ENCODE measurements at regions not wholly inside any gene's neighbourhood (a gene's known extent, or its start where the extent isn't known, plus 50 kb on each side); places are given as distances from the start of the nearest gene placed in this dataset.

DNA sequence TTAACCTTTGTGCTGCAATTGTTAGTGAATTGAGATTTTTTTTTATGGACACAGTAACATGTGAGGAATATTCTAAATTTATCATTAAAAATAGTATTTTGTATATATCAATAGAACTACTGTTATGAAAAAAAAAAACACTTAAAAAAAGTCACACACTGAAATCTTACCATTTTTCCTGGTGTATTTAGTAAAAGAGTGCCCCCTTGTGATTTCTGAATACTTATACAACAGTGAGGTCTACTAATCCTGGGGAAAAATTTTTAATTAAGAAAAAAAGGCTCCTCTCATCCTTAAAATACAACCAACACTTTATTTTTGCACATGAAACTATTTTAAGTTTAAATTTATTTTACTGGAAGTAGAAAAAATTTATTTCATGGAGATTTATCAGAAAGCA, 56.4 kb upstream of the SPOCK3 start:
- TF ChIP-seq, protein P1, sequence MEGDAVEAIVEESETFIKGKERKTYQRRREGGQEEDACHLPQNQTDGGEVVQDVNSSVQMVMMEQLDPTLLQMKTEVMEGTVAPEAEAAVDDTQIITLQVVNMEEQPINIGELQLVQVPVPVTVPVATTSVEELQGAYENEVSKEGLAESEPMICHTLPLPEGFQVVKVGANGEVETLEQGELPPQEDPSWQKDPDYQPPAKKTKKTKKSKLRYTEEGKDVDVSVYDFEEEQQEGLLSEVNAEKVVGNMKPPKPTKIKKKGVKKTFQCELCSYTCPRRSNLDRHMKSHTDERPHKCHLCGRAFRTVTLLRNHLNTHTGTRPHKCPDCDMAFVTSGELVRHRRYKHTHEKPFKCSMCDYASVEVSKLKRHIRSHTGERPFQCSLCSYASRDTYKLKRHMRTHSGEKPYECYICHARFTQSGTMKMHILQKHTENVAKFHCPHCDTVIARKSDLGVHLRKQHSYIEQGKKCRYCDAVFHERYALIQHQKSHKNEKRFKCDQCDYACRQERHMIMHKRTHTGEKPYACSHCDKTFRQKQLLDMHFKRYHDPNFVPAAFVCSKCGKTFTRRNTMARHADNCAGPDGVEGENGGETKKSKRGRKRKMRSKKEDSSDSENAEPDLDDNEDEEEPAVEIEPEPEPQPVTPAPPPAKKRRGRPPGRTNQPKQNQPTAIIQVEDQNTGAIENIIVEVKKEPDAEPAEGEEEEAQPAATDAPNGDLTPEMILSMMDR (IDR thresholded peaks at IDR 0.05): peak in 1 of 3 experiments; percentile 11
- TF ChIP-seq POLR2AphosphoS5 (IDR thresholded peaks at IDR 0.05) (no peak), POLR2A (IDR thresholded peaks at IDR 0.05; ENCODE audit: low read depth) (no peak)
